HepG2 (cell line): ENCODE measurements at regions not wholly inside any gene's neighbourhood (a gene's known extent, or its start where the extent isn't known, plus 50 kb on each side); places are given as distances from the start of the nearest gene placed in this dataset.

Source experiments
- MAX ChIP-seq: IDR thresholded peaks from 2 replicates; pipeline ENCODE4 v1.6.1; 2012; ENCODE audit warnings: inconsistent platforms
- RXRA ChIP-seq: sonication (generic); formaldehyde crosslinking; IDR thresholded peaks from 2 replicates; pipeline ENCODE4 v1.5.1; 2020; ENCODE audit warnings: missing genetic modification reagents
- SALL2 ChIP-seq: sonication (generic); formaldehyde crosslinking; IDR thresholded peaks from 2 replicates; pipeline ENCODE4 v1.8.1; 2023; ENCODE audit warnings: mild to moderate bottlenecking, missing genetic modification reagents, inconsistent platforms
- TRIM24 ChIP-seq: sonication (generic); formaldehyde crosslinking; IDR thresholded peaks from 2 replicates; pipeline ENCODE4 v1.8.0; 2022; ENCODE audit warnings: mild to moderate bottlenecking, missing genetic modification reagents
- ZFP41 ChIP-seq: sonication (generic); formaldehyde crosslinking; IDR thresholded peaks from 2 replicates; pipeline ENCODE4 v1.4.0; 2020; ENCODE audit warnings: mild to moderate bottlenecking, missing genetic modification reagents, borderline replicate concordance
- ZNF562 ChIP-seq: sonication (generic); formaldehyde crosslinking; IDR thresholded peaks from 2 replicates; pipeline ENCODE4 v1.8.0; 2022; ENCODE audit warnings: missing genetic modification reagents, borderline replicate concordance
- TF ChIP-seq, protein P1 (sequence below), 2 experiments: sonication (generic) in 1 of 2; formaldehyde crosslinking in 1 of 2; IDR thresholded peaks; 2 replicates each; pipeline versions ENCODE4 v1.4.0 to v1.6.1; 2016 to 2020; ENCODE audit warnings: borderline replicate concordance in 1 of 2, low read depth in 1 of 2, mild to moderate bottlenecking in 1 of 2, missing genetic modification reagents in 1 of 2

GRCh38 chr12:42979746-42980145, 390.2 kb upstream of the PRICKLE1 start:
- no peak for TF ChIP-seq SALL2 (CRISPR knock-in tag)
- TF ChIP-seq TRIM24 (CRISPR knock-in tag): no peak
- no peak for TF ChIP-seq RXRA (CRISPR knock-in tag)
- TF ChIP-seq ZNF562: no peak
- TF ChIP-seq ZFP41 (CRISPR knock-in tag): no peak
- TF ChIP-seq MAX: no peak
- TF ChIP-seq, protein P1, sequence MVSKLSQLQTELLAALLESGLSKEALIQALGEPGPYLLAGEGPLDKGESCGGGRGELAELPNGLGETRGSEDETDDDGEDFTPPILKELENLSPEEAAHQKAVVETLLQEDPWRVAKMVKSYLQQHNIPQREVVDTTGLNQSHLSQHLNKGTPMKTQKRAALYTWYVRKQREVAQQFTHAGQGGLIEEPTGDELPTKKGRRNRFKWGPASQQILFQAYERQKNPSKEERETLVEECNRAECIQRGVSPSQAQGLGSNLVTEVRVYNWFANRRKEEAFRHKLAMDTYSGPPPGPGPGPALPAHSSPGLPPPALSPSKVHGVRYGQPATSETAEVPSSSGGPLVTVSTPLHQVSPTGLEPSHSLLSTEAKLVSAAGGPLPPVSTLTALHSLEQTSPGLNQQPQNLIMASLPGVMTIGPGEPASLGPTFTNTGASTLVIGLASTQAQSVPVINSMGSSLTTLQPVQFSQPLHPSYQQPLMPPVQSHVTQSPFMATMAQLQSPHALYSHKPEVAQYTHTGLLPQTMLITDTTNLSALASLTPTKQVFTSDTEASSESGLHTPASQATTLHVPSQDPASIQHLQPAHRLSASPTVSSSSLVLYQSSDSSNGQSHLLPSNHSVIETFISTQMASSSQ (IDR thresholded peaks at IDR 0.05; ENCODE audit: low read depth): no peak
- TF ChIP-seq, protein P1 (CRISPR knock-in tag; IDR thresholded peaks at IDR 0.05; ENCODE audit: borderline replicate concordance): no peak
